AG04450 (cell line): ENCODE measurements at regions not wholly inside any gene's neighbourhood (a gene's known extent, or its start where the extent isn't known, plus 50 kb on each side); places are given as distances from the start of the nearest gene placed in this dataset. TPM values are rescaled to one million over a fixed set of nuclear protein-coding genes. Genes with fewer than 3 reads are reported as not detected.

ENCODE experiments used
- CTCF ChIA-PET: fragments of 300-600, 350-600 bp; formaldehyde crosslinking; extraction: SDS; loops from one replicate; lab custom pipeline; 2022; ENCODE audit warnings: antibody characterized with exemption, inconsistent platforms; lab: Charles Lee
- POLR2A ChIA-PET: fragments of 350-600 bp; formaldehyde crosslinking; extraction: SDS; loops from one replicate; lab custom pipeline; 2021; ENCODE audit warnings: antibody characterized with exemption, inconsistent platforms; lab: Yijun Ruan, JAX
- DNase-seq: peaks from one replicate; pipeline ENCODE4 v3.0.0-alpha.2; 2011; ENCODE audit warnings: low read depth, low spot score
- H3K27ac ChIP-seq: one replicate; pipeline ENCODE4 v1.5.1; 2012; ENCODE audit warnings: low read depth, low read length, control low read depth
- H3K27me3 ChIP-seq: one replicate; pipeline ENCODE4 v1.6.0; 2012; ENCODE audit warnings: low read length; ENCODE audit not compliant: control insufficient read depth, insufficient read depth
- H3K4me3 ChIP-seq: 2 replicates; pipeline ENCODE4 v1.5.1; 2011; ENCODE audit warnings: mild to moderate bottlenecking, low read depth, low read length, control low read depth
- H3K9me3 ChIP-seq: 2 replicates; pipeline ENCODE4 v1.5.1; 2012; ENCODE audit warnings: low read length; ENCODE audit not compliant: control insufficient read depth, insufficient read depth
- small RNA-seq: library from RNA; depleted of rRNA; stranded (forward); fragments of <200 nt; gene quantifications from one replicate; pipeline ENCODE3, GENCODE V24; 2012; ENCODE audit warnings: low read depth; ENCODE audit not compliant: insufficient read length
- TF ChIP-seq, protein P1 (sequence below): IDR thresholded peaks from 2 replicates; pipeline ENCODE4 v1.5.1; 2011; ENCODE audit warnings: low read depth, low read length, control low read depth, inconsistent platforms

DNA sequence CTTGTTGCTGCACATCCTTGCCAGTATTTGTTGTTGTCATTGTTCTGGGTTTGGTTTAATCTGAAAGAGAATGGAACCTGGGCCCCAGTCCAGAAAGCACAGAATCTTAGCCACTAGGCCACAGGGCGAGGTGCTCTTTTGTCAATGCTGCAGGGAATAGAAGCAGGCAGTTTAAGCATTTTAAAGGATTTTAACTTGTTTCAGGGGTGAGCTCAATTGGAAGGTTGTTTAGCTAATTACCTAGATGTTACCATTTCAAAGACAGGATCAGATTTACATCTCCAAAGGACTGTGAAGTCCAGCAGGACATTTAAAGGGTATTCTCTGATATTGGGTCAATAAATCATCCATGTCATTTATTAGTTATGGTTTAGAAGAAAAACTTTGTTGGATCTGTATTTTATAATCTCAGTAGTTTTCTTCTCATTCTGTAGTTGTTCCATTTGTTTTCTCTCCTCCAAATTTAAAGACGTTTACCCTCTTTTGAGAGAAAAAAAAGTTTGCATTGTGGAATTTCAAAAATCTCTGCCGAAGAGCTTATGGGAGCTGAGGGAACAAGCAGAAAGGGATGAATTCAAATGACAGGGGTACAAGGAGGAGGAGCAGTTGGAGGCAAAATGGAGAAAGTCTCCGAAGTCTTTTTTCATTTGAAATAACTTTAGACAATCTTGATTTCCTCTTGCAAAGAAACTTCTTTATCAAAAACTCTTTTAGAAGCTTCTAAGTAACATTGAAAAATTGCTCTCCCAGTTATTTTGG is 57.5 kb upstream of the FAM47C start:
- H3K4me3 ChIP-seq = no peak overlapping the region
- H3K27ac ChIP-seq = no peak overlapping the region
- TF ChIP-seq, protein P1, sequence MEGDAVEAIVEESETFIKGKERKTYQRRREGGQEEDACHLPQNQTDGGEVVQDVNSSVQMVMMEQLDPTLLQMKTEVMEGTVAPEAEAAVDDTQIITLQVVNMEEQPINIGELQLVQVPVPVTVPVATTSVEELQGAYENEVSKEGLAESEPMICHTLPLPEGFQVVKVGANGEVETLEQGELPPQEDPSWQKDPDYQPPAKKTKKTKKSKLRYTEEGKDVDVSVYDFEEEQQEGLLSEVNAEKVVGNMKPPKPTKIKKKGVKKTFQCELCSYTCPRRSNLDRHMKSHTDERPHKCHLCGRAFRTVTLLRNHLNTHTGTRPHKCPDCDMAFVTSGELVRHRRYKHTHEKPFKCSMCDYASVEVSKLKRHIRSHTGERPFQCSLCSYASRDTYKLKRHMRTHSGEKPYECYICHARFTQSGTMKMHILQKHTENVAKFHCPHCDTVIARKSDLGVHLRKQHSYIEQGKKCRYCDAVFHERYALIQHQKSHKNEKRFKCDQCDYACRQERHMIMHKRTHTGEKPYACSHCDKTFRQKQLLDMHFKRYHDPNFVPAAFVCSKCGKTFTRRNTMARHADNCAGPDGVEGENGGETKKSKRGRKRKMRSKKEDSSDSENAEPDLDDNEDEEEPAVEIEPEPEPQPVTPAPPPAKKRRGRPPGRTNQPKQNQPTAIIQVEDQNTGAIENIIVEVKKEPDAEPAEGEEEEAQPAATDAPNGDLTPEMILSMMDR = no peak
- no peak for DNase-seq
- ChIA-PET POLR2A (no interaction called here), CTCF (no interaction called here)
- H3K9me3 ChIP-seq = no peaks in the 10 kb centered on the region
- no peaks in the 10 kb centered on the region for H3K27me3 ChIP-seq

GRCh38 chrX:36957425-36958328 is 50.5 kb upstream of the FAM47C start:
- TF ChIP-seq, protein P1 = no peak
- Histone ChIP-seq H3K27ac (no peak overlapping the region), H3K9me3 (no peaks in the 10 kb centered on the region), H3K27me3 (no peaks in the 10 kb centered on the region), H3K4me3 (peak overlapping the region; percentile 13; the same call in 1 of the 2 replicates)
- CTCF ChIA-PET = no interaction called here
- POLR2A ChIA-PET = no interaction called here
- DNase-seq = no peak

Small RNAs in the stretch of these regions (small RNA-seq; reads per million reads assigned to genes)
- not detected for gene BX842568.4
